Pancreas (tissue), 10 donors: ENCODE measurements at regions not wholly inside any gene's neighbourhood (a gene's known extent, or its start where the extent isn't known, plus 50 kb on each side); places are given as distances from the start of the nearest gene placed in this dataset.

Experiments used
- ATAC-seq, 4 donors: fragments of 200-7000 bp; cut with Tn5 transposase; one replicate each; pipeline versions ENCODE4 v1.8.0 to v1.9.1; 2020; ENCODE audit warnings: mild to moderate bottlenecking in 4 of 4, moderate library complexity in 4 of 4
- DNase-seq, 6 donors: peaks; one replicate each; pipeline ENCODE4 v3.0.0-alpha.2; 2020
- FAIRE-seq: peaks from 2 replicates; lab custom pipeline; 2012; peaks lifted over from hg19 to GRCh38; lab: Jason Lieb, UNC
- H3K27ac ChIP-seq, 4 donors: fragments of 200-600 bp; sonication (generic); 1 replicate in 3 of 4; 2 replicates in 1 of 4; pipeline versions ENCODE4 v1.5.0 to v1.8.0; 2020
- H3K27me3 ChIP-seq, 4 donors: fragments of 200-600 bp; one replicate each; pipeline ENCODE4 v1.8.0; 2021
- H3K36me3 ChIP-seq, 3 donors: fragments of 200-600 bp; sonication (generic) in 1 of 3; one replicate each; pipeline versions ENCODE4 v1.5.0 to v1.8.0; 2020 to 2021
- H3K4me1 ChIP-seq, 3 donors: fragments of 200-600 bp; one replicate each; pipeline ENCODE4 v1.8.0; 2021
- H3K4me3 ChIP-seq, 4 donors: fragments of 200-600 bp; sonication (generic) in 2 of 4; one replicate each; pipeline versions ENCODE4 v1.5.0 to v1.8.0; 2020 to 2021
- H3K9me3 ChIP-seq, 4 donors: fragments of 200-600 bp; one replicate each; pipeline ENCODE4 v1.8.0; 2021
- CTCF ChIP-seq, 4 donors: fragments of 200-600 bp; sonication (generic) in 3 of 4; IDR thresholded peaks; one replicate each; pipeline versions ENCODE4 v1.5.0 to v1.8.0; 2021; ENCODE audit warnings: antibody characterized with exemption in 4 of 4
- WGBS, 2 donors: extraction: QIAGEN DNeasy Blood & Tissue Kit; methylation state at CpG; one replicate each; pipeline ENCODE4 v1.1.7; 2013; 5-methylcytosine and 5-hydroxymethylcytosine counted together
- intact Hi-C, 3 donors: fragments of 100-400 bp; cut with DNase I; formaldehyde crosslinking; loops; one replicate each; pipeline versions ENCODE4 v1.11.1 to v1.14.2; 2022
- donor health status: healthy with polysubstance abuse.
- donor health status: DM: no; HTN: no; CAD: no; lungs with moderate emphysema.
- donor health status: DM: no; HTN: no; CAD: no.
- donor health status: control.
- donor health status: control.
- donor health status: Bipolar disorder and iron deficiency.
- donor health status: DM: yes; HTN: yes; CAD: no.
- donor health status: DM: no; HTN: no; CAD: no.
- donor health status: DM: no; HTN: no; CAD: no.
- donor health status: DM: yes; HTN: yes; CAD: no.

DNA sequence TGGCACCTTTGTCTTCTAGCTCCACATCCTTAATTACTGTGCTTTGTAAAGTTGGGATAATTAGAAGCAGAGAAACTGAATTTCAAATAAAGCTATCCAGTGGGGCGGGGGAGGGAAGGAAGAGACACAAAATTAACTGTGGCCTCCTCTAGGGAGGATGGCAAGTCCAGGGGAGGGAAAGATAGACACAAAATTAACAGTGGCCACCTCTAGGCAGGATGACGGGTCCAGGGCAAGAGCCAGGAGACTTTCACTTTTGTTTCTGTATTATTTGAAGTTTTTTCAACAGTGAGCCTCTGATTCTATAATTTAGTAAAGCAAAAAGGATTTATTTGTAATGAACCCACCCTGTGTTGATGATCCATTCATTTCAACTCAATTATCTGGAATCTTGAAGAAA is 335.9 kb downstream of the MSX2 start:
- H3K27ac ChIP-seq: no peak overlapping the region
- DNase-seq: no peak
- FAIRE-seq: no peak
- intact Hi-C loops: no loop called here
- 75 to 83% methylated on average over 2 of the region's 2 CpGs for WGBS, 2 donors
- H3K4me1 ChIP-seq: no peaks in the 10 kb centered on the region
- no peak overlapping the region for H3K4me3 ChIP-seq
- no peaks in the 10 kb centered on the region for H3K9me3 ChIP-seq
- H3K27me3 ChIP-seq: no peaks in the 10 kb centered on the region
- ATAC-seq: no peak
- no peaks in the 10 kb centered on the region for H3K36me3 ChIP-seq
- TF ChIP-seq CTCF (IDR thresholded peaks at IDR 0.05): no peak

DNA sequence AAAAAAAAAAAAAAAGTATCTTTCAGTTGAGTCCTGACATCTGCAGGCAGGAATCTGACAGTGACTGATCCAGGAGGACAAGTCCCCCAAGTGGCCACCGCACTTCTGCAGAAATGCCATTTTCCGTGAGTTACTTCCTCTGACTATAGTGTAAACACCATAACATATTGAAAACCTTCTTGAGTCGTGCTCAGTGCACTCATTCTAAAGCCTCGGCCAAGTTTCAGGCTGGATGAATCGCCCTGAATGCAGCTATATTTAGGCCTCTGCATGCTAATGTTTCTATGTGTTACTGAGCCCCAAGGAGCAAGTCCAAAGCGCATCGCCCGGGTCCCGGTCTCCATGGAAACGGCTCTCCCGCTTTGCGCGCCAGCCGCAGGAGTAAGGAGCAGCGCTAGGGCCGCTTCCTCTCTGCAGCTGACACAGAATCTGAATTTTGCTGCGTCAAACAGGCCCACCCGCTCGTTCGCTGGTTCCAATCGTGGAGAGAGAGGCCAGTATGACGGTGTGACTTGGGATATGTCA is 335.4 kb downstream of the MSX2 start:
- peak in 3 of 4 donors; percentile 21 to 60 (median 30) for ATAC-seq

DNA sequence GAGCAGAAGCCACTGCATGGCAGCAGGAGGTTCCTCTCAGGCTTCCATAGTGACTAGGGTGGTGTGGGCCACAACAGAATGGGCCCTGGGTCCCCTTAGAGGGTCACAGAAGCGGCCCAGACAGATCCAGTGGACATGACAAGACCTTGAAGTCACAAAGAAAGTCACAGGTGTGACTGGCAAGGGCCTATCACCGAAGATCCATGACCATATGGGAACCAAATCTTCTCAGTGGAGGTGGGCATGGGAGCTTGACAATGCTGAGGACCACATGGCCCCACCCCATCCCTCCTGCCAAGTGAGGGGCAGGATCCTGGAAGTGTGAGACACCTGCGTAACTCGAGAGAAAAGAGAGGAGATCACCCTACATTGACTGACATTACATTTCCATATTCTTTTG is 332.4 kb downstream of the MSX2 start:
- Histone ChIP-seq H3K4me3 (no peak overlapping the region), H3K27ac (no peak overlapping the region), H3K36me3 (no peaks in the 10 kb centered on the region), H3K27me3 (no peaks in the 10 kb centered on the region), H3K4me1 (no peaks in the 10 kb centered on the region), H3K9me3 (no peaks in the 10 kb centered on the region)
- intact Hi-C loops: no loop called here
- 81 to 82% methylated on average over 4 of the region's 4 CpGs for WGBS, 2 donors
- FAIRE-seq (no peak), ATAC-seq (no peak), DNase-seq (no peak)
- no peak for TF ChIP-seq CTCF (IDR thresholded peaks at IDR 0.05)

More for the DNA sequence above, 335.4 kb downstream of the MSX2 start:
- H3K4me3 ChIP-seq: no peak overlapping the region
- intact Hi-C loops: no loop called here
- DNase-seq (peak in 1 of 6 donors; percentile 17), FAIRE-seq (no peak)
- TF ChIP-seq CTCF (IDR thresholded peaks at IDR 0.05): no peak
- no peaks in the 10 kb centered on the region for H3K4me1 ChIP-seq
- H3K27me3 ChIP-seq: no peaks in the 10 kb centered on the region
- 32 to 47% methylated on average over 22 of the region's 22 CpGs for WGBS, 2 donors
- no peak overlapping the region for H3K27ac ChIP-seq
- H3K36me3 ChIP-seq: no peaks in the 10 kb centered on the region
- no peaks in the 10 kb centered on the region for H3K9me3 ChIP-seq

GRCh38 chr5:175054243-175054642 is 329.9 kb downstream of the MSX2 start:
- WGBS, 2 donors: 65 to 66% methylated on average over 3 of the region's 3 CpGs
- TF ChIP-seq CTCF (IDR thresholded peaks at IDR 0.05): no peak
- H3K4me1 ChIP-seq: no peaks in the 10 kb centered on the region
- H3K27me3 ChIP-seq: no peaks in the 10 kb centered on the region
- no peak overlapping the region for H3K4me3 ChIP-seq
- DNase-seq: no peak
- H3K9me3 ChIP-seq: no peaks in the 10 kb centered on the region
- H3K36me3 ChIP-seq: no peaks in the 10 kb centered on the region
- no peak for FAIRE-seq
- no peak overlapping the region for H3K27ac ChIP-seq
- ATAC-seq: no peak
- intact Hi-C loops: no loop called here

DNA sequence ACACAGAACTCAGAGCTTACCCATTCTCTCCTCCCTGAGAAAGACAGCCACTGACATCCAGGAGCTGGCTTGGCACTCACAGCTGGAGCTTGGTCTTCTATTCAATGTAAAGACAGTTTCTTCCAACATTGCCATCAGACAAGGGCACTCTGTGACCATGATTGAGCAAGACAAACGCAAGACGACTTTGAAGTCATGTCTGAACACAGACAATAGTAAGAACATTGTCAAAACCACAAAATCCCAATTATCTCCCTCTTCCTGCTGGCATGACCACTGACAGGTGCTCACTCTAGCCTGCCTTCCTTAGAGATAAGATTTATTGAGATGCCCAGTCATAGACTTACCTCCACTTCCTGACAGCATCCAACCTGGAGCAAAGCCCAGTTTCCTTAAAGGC is 328.0 kb downstream of the MSX2 start:
- DNase-seq (no peak), ATAC-seq (no peak), FAIRE-seq (no peak)
- no peaks in the 10 kb centered on the region for H3K9me3 ChIP-seq
- no peak overlapping the region for H3K4me3 ChIP-seq
- intact Hi-C loops: no loop called here
- H3K36me3 ChIP-seq: no peaks in the 10 kb centered on the region
- H3K27ac ChIP-seq: no peak overlapping the region
- H3K4me1 ChIP-seq: no peaks in the 10 kb centered on the region
- WGBS, 2 donors: 44 to 51% methylated on average over 2 of the region's 2 CpGs
- H3K27me3 ChIP-seq: no peaks in the 10 kb centered on the region
- no peak for TF ChIP-seq CTCF (IDR thresholded peaks at IDR 0.05)
